ENCODE measurements at regions not wholly inside any gene's neighbourhood (a gene's known extent, or its start where the extent isn't known, plus 50 kb on each side); places are given as distances from the start of the nearest gene placed in this dataset.

- TF ChIP-seq POLR2AphosphoS2 (IDR thresholded peaks at IDR 0.05; ENCODE audit: low read depth, low read length): no peak
Observed at GRCh38 chr15:31803388-31803884, 226.9 kb upstream of the CHRNA7 start (continued).

- no peaks in the 10 kb centered on the region for H3K9me3 ChIP-seq (ENCODE audit: low read length)
- H3K36me3 ChIP-seq (replicated peaks in 1 of 2; ENCODE audit: control insufficient read depth in 1 of 2, insufficient read depth in 2 of 2, low read length in 2 of 2): no peaks in the 10 kb centered on the region
- POLR2A ChIA-PET: no interaction called here
- no peaks in the 10 kb centered on the region for H4K20me1 ChIP-seq (ENCODE audit: insufficient read depth, low read length)
- H3K9ac ChIP-seq (ENCODE audit: insufficient read depth, low read depth, low read length): no peak overlapping the region
- 14% methylated on average over 1 of the region's 5 CpGs for WGBS (ENCODE audit: low lambda C conversion rate)
- H3K79me2 ChIP-seq (ENCODE audit: insufficient read depth, low read length): no peaks in the 10 kb centered on the region
- ATAC-seq: no peak
- no peak overlapping the region for H3K4me3 ChIP-seq (replicated peaks in 1 of 3; ENCODE audit: insufficient read depth in 1 of 3, low read depth in 2 of 3, low read length in 3 of 3)
- intact Hi-C loops (cut with micrococcal nuclease; ENCODE audit: unreplicated experiment): no loop called here
- no peak overlapping the region for H3K27ac ChIP-seq (ENCODE audit: extremely low read length, insufficient read depth, low read length)
- no peak overlapping the region for H3K4me2 ChIP-seq (ENCODE audit: low read depth, low read length)
- CTCF ChIA-PET (ENCODE audit: low intra/inter-chr PET ratio, low total read pairs): no interaction called here
- H3K27me3 ChIP-seq (ENCODE audit: control insufficient read depth in 1 of 2, insufficient read depth in 2 of 2, low read length in 2 of 2): no peaks in the 10 kb centered on the region; a peak in 1 of 5 replicates
- TF ChIP-seq ZNF282 (IDR thresholded peaks at IDR 0.05; ENCODE audit: partially characterized antibody) (no peak), CBX5 (CRISPR knock-in tag; IDR thresholded peaks at IDR 0.05; ENCODE audit: borderline replicate concordance) (no peak), ZNF644 (CRISPR knock-in tag; IDR thresholded peaks at IDR 0.05; ENCODE audit: low read depth) (no peak), ZNF142 (CRISPR knock-in tag; IDR thresholded peaks at IDR 0.05) (no peak), CHD4 (IDR thresholded peaks at IDR 0.05; ENCODE audit: borderline replicate concordance, low read length) (no peak), THRA (CRISPR knock-in tag; IDR thresholded peaks at IDR 0.05; ENCODE audit: borderline replicate concordance) (no peak), ZNF597 (CRISPR knock-in tag; IDR thresholded peaks at IDR 0.05) (no peak), TEF (CRISPR knock-in tag; IDR thresholded peaks at IDR 0.05) (no peak), SUZ12 (IDR thresholded peaks at IDR 0.05; ENCODE audit: low read depth, low read length) (no peak)
- no peaks in the 10 kb centered on the region for H3K4me1 ChIP-seq (ENCODE audit: insufficient read depth, low read length)
- DNase-seq (ENCODE audit: low spot score): no peak
- no peak overlapping the region for H2AFZ ChIP-seq (ENCODE audit: low read length)
- in situ Hi-C loops (cut with HindIII; ENCODE audit: extremely low pct_ligation_motif_present, low pct_unique_long_range_greater_than_20kb): loop anchor here (10.0 kb wide), 1 partner anchor 60 kb away; no protein-coding TSS in a partner anchor
- no peak for FAIRE-seq
- no TSS peak for BruUV-seq (replicated peaks)
Observed at GRCh38 chr15:31805090-31805662, 225.1 kb upstream of the CHRNA7 start.

All from HepG2 (cell line).